SK-N-SH (cell line): ENCODE measurements at regions not wholly inside any gene's neighbourhood (a gene's known extent, or its start where the extent isn't known, plus 50 kb on each side); places are given as distances from the start of the nearest gene placed in this dataset.
A peak's percentile ranks its signal among the peaks of the same experiment; 100 is the strongest.

Experiments used
- CTCF ChIA-PET: fragments of 300-600, 350-600 bp; formaldehyde crosslinking; extraction: SDS; loops from one replicate; lab custom pipeline; 2021; lab: Yijun Ruan, JAX
- POLR2A ChIA-PET: fragments of 350-600 bp; sonication (Branson Sonifier 250); formaldehyde crosslinking; extraction: SDS; loops from one replicate; lab custom pipeline; 2020; ENCODE audit warnings: antibody characterized with exemption, inconsistent platforms; lab: Yijun Ruan, JAX
- DNase-seq: peaks from one replicate; pipeline ENCODE4 v3.0.0; 2012
- H2AFZ ChIP-seq: fragments of 200-600 bp; sonication (generic); 2 replicates; pipeline ENCODE4 v1.8.1; 2016; ENCODE audit warnings: antibody characterized with exemption, mild to moderate bottlenecking, low read depth
- H3F3A ChIP-seq: fragments of 200-600 bp; sonication (generic); replicated peaks from 2 replicates; pipeline ENCODE3; 2016; ENCODE audit warnings: antibody characterized with exemption, mild to moderate bottlenecking; ENCODE audit not compliant: insufficient read depth
- H3K27ac ChIP-seq, 2 experiments: fragments of 200-500 bp in 1 of 2; fragments of 200-600 bp in 1 of 2; sonication (Bioruptor generic) in 1 of 2; sonication (generic), shearing (Covaris generic) in 1 of 2; 2 replicates each; pipeline versions ENCODE4 v1.5.1 to v1.6.1; 2014 to 2016; ENCODE audit warnings: low read depth in 2 of 2, inconsistent platforms in 1 of 2, low read length in 1 of 2, mild to moderate bottlenecking in 1 of 2, mixed read lengths in 1 of 2
- H3K27me3 ChIP-seq: fragments of 200-600 bp; sonication (generic), shearing (Covaris generic); 2 replicates; pipeline ENCODE4 v1.6.1; 2016; ENCODE audit warnings: mixed run types; ENCODE audit not compliant: insufficient read depth
- H3K36me3 ChIP-seq, 2 experiments: fragments of 200-500 bp in 1 of 2; fragments of 200-600 bp in 1 of 2; sonication (Bioruptor generic) in 1 of 2; sonication (generic) in 1 of 2; replicated peaks in 1 of 2; 2 replicates each; pipeline versions ENCODE3 to v1.5.1; 2014 to 2016; ENCODE audit warnings: low read length in 1 of 2, mild to moderate bottlenecking in 1 of 2; ENCODE audit not compliant: insufficient read depth in 2 of 2, control insufficient read depth in 1 of 2
- H3K4me1 ChIP-seq, 2 experiments: fragments of 200-500 bp in 1 of 2; fragments of 200-600 bp in 1 of 2; sonication (Bioruptor generic) in 1 of 2; sonication (generic), shearing (Covaris generic) in 1 of 2; 2 replicates each; pipeline versions ENCODE4 v1.5.1 to v1.6.1; 2014 to 2016; ENCODE audit warnings: low read depth in 1 of 2, low read length in 1 of 2, mixed run types in 1 of 2; ENCODE audit not compliant: insufficient read depth in 2 of 2, control insufficient read depth in 1 of 2
- H3K4me2 ChIP-seq: fragments of 200-600 bp; sonication (generic), shearing (Covaris generic); 2 replicates; pipeline ENCODE4 v1.6.1; 2017; ENCODE audit warnings: mixed run types
- H3K4me3 ChIP-seq, 2 experiments: fragments of 200-500 bp in 1 of 2; fragments of 200-600 bp in 1 of 2; sonication (Bioruptor generic) in 1 of 2; sonication (generic), shearing (Covaris generic) in 1 of 2; 2 replicates each; pipeline versions ENCODE4 v1.5.1 to v1.8.1; 2014 to 2016; ENCODE audit warnings: low read depth in 2 of 2, inconsistent platforms in 1 of 2, low read length in 1 of 2, mild to moderate bottlenecking in 1 of 2, mixed read lengths in 1 of 2, moderate library complexity in 1 of 2
- H3K79me2 ChIP-seq: fragments of 200-600 bp; sonication (generic); 2 replicates; pipeline ENCODE4 v1.8.1; 2017; ENCODE audit warnings: mild to moderate bottlenecking; ENCODE audit not compliant: insufficient read depth
- H3K9ac ChIP-seq: fragments of 200-600 bp; sonication (generic); 2 replicates; pipeline ENCODE4 v1.6.1; 2017; ENCODE audit warnings: mixed run types
- H3K9me2 ChIP-seq: fragments of 200-600 bp; sonication (generic); 2 replicates; pipeline ENCODE4 v1.6.1; 2017; ENCODE audit warnings: mixed run types
- H3K9me3 ChIP-seq: fragments of 200-600 bp; sonication (generic); 2 replicates; pipeline ENCODE4 v1.6.1; 2017; ENCODE audit warnings: mixed run types, mild to moderate bottlenecking, moderate library complexity
- H4K20me1 ChIP-seq: fragments of 200-600 bp; sonication (generic); 2 replicates; pipeline ENCODE4 v1.6.1; 2017; ENCODE audit warnings: mild to moderate bottlenecking, mixed run types; ENCODE audit not compliant: insufficient read depth
- EP300 ChIP-seq, 2 experiments: IDR thresholded peaks; 2 replicates each; pipeline versions ENCODE4 v1.4.0 to v1.6.1; 2012; ENCODE audit warnings: borderline replicate concordance in 1 of 2, low read depth in 1 of 2, low read length in 1 of 2
- FOSL2 ChIP-seq: IDR thresholded peaks from 2 replicates; pipeline ENCODE4 v1.4.0; 2012; ENCODE audit warnings: low read depth, mild to moderate bottlenecking, moderate library complexity, borderline replicate concordance
- JUND ChIP-seq: IDR thresholded peaks from 2 replicates; pipeline ENCODE4 v1.4.0; 2012
- MEF2A ChIP-seq: IDR thresholded peaks from 2 replicates; pipeline ENCODE4 v1.4.0; 2012; ENCODE audit warnings: low read depth, borderline replicate concordance
- RXRA ChIP-seq: IDR thresholded peaks from 2 replicates; pipeline ENCODE4 v1.4.0; 2012; ENCODE audit warnings: low read depth, mild to moderate bottlenecking, borderline replicate concordance
- SIN3A ChIP-seq: IDR thresholded peaks from 2 replicates; pipeline ENCODE4 v1.6.1; 2012; ENCODE audit warnings: low read depth, mild to moderate bottlenecking, low read length, moderate library complexity, borderline replicate concordance
- TAF1 ChIP-seq: IDR thresholded peaks from 2 replicates; pipeline ENCODE4 v1.6.1; 2012; ENCODE audit warnings: low read depth, mild to moderate bottlenecking, low read length, moderate library complexity, borderline replicate concordance
- TCF12 ChIP-seq: IDR thresholded peaks from 2 replicates; pipeline ENCODE4 v1.4.0; 2012
- TEAD4 ChIP-seq: IDR thresholded peaks from 2 replicates; pipeline ENCODE4 v1.4.0; 2012; ENCODE audit warnings: mild to moderate bottlenecking, borderline replicate concordance; ENCODE audit not compliant: insufficient read depth
- YY1 ChIP-seq: IDR thresholded peaks from 2 replicates; pipeline ENCODE4 v1.4.0; 2012; ENCODE audit warnings: low read depth, mild to moderate bottlenecking
- WGBS: methylation state at CpG from one replicate; pipeline ENCODE4 v1.1.6; 2017; ENCODE audit warnings: low lambda C conversion rate; 5-methylcytosine and 5-hydroxymethylcytosine counted together
- TF ChIP-seq, protein P1 (sequence below): fragments of 200-600 bp; sonication (generic); IDR thresholded peaks from 2 replicates; pipeline ENCODE4 v1.6.1; 2017; ENCODE audit warnings: antibody characterized with exemption, mild to moderate bottlenecking, moderate library complexity
- TF ChIP-seq, protein P2 (sequence below): IDR thresholded peaks from 2 replicates; pipeline ENCODE4 v1.4.0; 2012; ENCODE audit warnings: low read depth, borderline replicate concordance
- TF ChIP-seq, protein P3 (sequence below): IDR thresholded peaks from 2 replicates; pipeline ENCODE4 v1.6.1; 2012; ENCODE audit warnings: mild to moderate bottlenecking, low read depth, low read length, moderate library complexity
- TF ChIP-seq, protein P4 (sequence below): IDR thresholded peaks from 2 replicates; pipeline ENCODE4; 2012

DNA sequence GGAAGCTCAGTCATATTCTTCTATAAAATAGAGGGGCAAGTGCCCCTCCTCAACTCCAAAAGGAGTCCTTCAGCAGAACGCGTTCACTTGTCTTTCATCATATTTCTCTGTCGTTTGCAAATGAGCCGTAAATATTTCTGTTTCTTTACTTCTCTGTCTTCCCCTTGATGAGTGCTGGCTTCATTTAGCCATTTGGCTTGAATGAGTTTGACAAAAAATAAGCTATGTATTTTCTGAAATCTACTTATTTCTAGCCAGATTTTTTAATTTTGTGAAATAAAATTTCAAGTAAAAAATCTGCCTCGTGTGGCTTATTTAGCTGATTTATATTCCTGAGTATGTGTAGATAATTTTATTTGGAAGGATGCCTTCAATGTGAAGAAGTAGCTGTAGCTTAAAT is 170.8 kb upstream of the DGKB start:
- ChIA-PET CTCF (interaction anchor here (0.9 to 1.4 kb wide), 2 partner anchors 8 to 10 kb away, joined by 3 to 5 read pairs; no protein-coding TSS in a partner anchor), POLR2A (no interaction called here)
- Histone ChIP-seq H3K9me3 (no peaks in the 10 kb centered on the region), H3K4me1 (peaks cover under 1 to 2% of the 10 kb centered on the region in 2 experiments; a peak in 1 of 4 replicates), H3K9ac (no peak overlapping the region), H3K27ac (no peak overlapping the region), H2AFZ (no peak overlapping the region), H3K9me2 (no peaks in the 10 kb centered on the region), H3K27me3 (no peaks in the 10 kb centered on the region), H3F3A (no peaks in the 10 kb centered on the region), H3K4me3 (no peak overlapping the region), H3K79me2 (no peaks in the 10 kb centered on the region), H3K36me3 (peaks cover 0 to 4% of the 10 kb centered on the region in 2 experiments), H3K4me2 (no peak overlapping the region), H4K20me1 (no peaks in the 10 kb centered on the region)
- DNase-seq, result no peak
- WGBS, result 82% methylated on average over 5 of the region's 5 CpGs
- no peak for TF ChIP-seq TEAD4
- no peak for TF ChIP-seq EP300 (IDR thresholded peaks at IDR 0.05; ENCODE audit: borderline replicate concordance in 1 of 2, low read depth in 1 of 2, low read length in 1 of 2)
- TF ChIP-seq, protein P1, sequence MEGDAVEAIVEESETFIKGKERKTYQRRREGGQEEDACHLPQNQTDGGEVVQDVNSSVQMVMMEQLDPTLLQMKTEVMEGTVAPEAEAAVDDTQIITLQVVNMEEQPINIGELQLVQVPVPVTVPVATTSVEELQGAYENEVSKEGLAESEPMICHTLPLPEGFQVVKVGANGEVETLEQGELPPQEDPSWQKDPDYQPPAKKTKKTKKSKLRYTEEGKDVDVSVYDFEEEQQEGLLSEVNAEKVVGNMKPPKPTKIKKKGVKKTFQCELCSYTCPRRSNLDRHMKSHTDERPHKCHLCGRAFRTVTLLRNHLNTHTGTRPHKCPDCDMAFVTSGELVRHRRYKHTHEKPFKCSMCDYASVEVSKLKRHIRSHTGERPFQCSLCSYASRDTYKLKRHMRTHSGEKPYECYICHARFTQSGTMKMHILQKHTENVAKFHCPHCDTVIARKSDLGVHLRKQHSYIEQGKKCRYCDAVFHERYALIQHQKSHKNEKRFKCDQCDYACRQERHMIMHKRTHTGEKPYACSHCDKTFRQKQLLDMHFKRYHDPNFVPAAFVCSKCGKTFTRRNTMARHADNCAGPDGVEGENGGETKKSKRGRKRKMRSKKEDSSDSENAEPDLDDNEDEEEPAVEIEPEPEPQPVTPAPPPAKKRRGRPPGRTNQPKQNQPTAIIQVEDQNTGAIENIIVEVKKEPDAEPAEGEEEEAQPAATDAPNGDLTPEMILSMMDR, result no peak
- TF ChIP-seq SIN3A, result no peak
- TF ChIP-seq, protein P2, sequence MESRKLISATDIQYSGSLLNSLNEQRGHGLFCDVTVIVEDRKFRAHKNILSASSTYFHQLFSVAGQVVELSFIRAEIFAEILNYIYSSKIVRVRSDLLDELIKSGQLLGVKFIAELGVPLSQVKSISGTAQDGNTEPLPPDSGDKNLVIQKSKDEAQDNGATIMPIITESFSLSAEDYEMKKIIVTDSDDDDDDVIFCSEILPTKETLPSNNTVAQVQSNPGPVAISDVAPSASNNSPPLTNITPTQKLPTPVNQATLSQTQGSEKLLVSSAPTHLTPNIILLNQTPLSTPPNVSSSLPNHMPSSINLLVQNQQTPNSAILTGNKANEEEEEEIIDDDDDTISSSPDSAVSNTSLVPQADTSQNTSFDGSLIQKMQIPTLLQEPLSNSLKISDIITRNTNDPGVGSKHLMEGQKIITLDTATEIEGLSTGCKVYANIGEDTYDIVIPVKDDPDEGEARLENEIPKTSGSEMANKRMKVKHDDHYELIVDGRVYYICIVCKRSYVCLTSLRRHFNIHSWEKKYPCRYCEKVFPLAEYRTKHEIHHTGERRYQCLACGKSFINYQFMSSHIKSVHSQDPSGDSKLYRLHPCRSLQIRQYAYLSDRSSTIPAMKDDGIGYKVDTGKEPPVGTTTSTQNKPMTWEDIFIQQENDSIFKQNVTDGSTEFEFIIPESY, result no peak
- no peak for TF ChIP-seq RXRA
- TF ChIP-seq, protein P3, sequence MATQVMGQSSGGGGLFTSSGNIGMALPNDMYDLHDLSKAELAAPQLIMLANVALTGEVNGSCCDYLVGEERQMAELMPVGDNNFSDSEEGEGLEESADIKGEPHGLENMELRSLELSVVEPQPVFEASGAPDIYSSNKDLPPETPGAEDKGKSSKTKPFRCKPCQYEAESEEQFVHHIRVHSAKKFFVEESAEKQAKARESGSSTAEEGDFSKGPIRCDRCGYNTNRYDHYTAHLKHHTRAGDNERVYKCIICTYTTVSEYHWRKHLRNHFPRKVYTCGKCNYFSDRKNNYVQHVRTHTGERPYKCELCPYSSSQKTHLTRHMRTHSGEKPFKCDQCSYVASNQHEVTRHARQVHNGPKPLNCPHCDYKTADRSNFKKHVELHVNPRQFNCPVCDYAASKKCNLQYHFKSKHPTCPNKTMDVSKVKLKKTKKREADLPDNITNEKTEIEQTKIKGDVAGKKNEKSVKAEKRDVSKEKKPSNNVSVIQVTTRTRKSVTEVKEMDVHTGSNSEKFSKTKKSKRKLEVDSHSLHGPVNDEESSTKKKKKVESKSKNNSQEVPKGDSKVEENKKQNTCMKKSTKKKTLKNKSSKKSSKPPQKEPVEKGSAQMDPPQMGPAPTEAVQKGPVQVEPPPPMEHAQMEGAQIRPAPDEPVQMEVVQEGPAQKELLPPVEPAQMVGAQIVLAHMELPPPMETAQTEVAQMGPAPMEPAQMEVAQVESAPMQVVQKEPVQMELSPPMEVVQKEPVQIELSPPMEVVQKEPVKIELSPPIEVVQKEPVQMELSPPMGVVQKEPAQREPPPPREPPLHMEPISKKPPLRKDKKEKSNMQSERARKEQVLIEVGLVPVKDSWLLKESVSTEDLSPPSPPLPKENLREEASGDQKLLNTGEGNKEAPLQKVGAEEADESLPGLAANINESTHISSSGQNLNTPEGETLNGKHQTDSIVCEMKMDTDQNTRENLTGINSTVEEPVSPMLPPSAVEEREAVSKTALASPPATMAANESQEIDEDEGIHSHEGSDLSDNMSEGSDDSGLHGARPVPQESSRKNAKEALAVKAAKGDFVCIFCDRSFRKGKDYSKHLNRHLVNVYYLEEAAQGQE, result no peak
- no peak for TF ChIP-seq YY1

DNA sequence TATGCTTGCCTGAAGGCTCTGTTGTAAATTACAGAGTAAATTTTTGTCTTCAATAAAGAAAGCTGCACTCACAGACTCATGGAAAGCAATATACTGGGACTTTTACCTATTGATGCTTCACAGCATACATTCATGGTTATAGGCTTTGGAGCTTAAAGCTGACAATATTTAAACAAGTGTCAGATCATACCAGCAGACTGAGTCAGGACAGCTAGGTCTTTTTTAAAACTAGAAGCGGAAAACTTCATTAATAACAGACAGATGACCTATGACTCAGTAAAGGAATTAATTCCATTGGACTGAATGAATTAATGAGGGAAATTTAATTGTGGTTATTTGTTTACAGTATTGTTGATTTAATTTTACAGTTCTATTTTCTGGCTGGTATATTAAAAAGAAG is 165.8 kb upstream of the DGKB start:
- TF ChIP-seq TCF12 (peak; percentile 23; the same call in 1 of the 2 replicates), FOSL2 (peak; percentile 42; the same call in 1 of the 2 replicates), MEF2A (no peak), TAF1 (no peak), JUND (peak; percentile 30)
- TF ChIP-seq, protein P4, sequence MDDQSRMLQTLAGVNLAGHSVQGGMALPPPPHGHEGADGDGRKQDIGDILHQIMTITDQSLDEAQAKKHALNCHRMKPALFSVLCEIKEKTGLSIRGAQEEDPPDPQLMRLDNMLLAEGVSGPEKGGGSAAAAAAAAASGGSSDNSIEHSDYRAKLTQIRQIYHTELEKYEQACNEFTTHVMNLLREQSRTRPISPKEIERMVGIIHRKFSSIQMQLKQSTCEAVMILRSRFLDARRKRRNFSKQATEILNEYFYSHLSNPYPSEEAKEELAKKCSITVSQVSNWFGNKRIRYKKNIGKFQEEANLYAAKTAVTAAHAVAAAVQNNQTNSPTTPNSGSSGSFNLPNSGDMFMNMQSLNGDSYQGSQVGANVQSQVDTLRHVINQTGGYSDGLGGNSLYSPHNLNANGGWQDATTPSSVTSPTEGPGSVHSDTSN, result peak; percentile 36; the same call in 1 of the 2 replicates
- TF ChIP-seq, protein P2, result no peak
- Histone ChIP-seq H3K27ac (peak overlapping the region in 1 of 2 experiments; percentile 25; a peak in 1 of 4 replicates), H3F3A (no peaks in the 10 kb centered on the region), H3K9me2 (no peaks in the 10 kb centered on the region), H4K20me1 (no peaks in the 10 kb centered on the region), H3K27me3 (no peaks in the 10 kb centered on the region), H3K4me3 (no peak overlapping the region), H3K4me1 (peaks cover 3 to 9% of the 10 kb centered on the region in 2 experiments; a peak in 2 of 4 replicates), H3K79me2 (no peaks in the 10 kb centered on the region), H3K9ac (no peak overlapping the region), H3K36me3 (no peaks in the 10 kb centered on the region), H3K9me3 (no peaks in the 10 kb centered on the region), H2AFZ (peak overlapping the region; percentile 34; the same call in 1 of the 2 replicates), H3K4me2 (peak overlapping the region; percentile 25; the same call in 1 of the 2 replicates)
- no peak for DNase-seq
- WGBS, result 21% methylated on average over 1 of the region's 1 CpG
- CTCF ChIA-PET, result no interaction called here
- POLR2A ChIA-PET, result no interaction called here
